GM15510 (cell line): ENCODE measurements at regions not wholly inside any gene's neighbourhood (a gene's known extent, or its start where the extent isn't known, plus 50 kb on each side); places are given as distances from the start of the nearest gene placed in this dataset.

Experiments used
- POLR2A ChIP-seq: IDR thresholded peaks from 3 replicates; pipeline ENCODE4 v1.6.1; 2011; ENCODE audit warnings: borderline replicate concordance; ENCODE audit not compliant: insufficient read length; ENCODE audit errors: extremely low read depth

DNA sequence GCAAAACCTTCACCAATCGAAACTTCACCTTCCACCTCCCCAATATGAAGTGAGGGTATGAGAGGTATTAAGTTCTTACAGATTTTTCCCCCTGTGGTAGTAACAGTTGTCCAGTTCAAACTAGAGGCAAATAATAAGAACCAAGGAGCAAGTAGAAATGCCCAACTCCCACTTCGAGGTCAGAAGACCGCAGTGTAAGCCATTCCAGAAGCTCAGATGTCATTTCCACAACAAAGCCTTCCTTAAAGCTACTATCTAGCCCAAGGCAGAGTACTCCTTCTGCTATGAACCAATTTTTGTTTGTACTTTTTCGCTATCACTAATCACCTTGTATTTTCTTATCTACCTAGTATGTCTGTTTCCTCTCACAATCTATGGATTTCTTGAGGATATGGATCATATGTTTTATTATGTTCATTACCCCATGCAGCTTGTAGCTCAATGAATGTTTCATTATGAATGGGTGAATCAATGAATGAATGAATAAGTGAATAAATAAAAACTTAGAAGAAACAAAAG lies 235.7 kb upstream of the KCNMB2 start:
- no peak for TF ChIP-seq POLR2A

- no peak for TF ChIP-seq POLR2A
These were observed 233.0 kb upstream of the KCNMB2 start for GRCh38 chr3:178302966-178303930.

GRCh38 chr3:178304758-178305467 lies 231.3 kb upstream of the KCNMB2 start:
- TF ChIP-seq POLR2A: no peak

DNA sequence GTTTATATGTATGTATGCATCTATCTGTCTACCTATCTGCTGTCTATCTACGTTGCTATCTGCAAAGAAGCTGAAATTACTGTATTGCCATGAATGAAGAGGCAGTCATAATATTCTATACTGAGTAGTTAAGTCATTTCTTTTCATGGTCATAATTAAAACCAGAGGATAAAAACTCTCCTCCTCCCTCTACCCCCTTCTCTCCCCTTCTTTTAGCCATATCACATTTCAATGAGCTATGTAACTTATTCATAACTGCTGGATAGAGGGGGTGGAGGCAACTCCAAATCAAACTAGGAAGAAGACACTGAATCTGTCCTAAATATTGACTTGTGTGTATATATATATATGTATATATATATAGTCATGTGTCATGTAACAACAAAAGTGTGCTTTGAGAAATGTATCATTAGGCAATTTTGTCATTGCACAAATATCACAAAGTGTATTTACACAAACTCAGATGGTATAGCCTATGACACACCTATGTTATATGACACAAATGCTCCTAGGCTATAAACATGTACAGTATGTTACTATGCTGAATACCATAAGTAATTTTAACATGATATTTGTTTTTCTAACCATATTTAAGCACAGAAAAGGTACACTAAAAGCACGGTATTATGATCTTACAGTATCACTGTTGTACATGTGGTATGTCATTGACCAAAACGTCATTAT lies 229.7 kb upstream of the KCNMB2 start:
- no peak for TF ChIP-seq POLR2A

GRCh38 chr3:178308771-178309170 lies 227.5 kb upstream of the KCNMB2 start:
- TF ChIP-seq POLR2A: no peak

GRCh38 chr3:178310949-178311348 lies 225.3 kb upstream of the KCNMB2 start:
- no peak for TF ChIP-seq POLR2A

DNA sequence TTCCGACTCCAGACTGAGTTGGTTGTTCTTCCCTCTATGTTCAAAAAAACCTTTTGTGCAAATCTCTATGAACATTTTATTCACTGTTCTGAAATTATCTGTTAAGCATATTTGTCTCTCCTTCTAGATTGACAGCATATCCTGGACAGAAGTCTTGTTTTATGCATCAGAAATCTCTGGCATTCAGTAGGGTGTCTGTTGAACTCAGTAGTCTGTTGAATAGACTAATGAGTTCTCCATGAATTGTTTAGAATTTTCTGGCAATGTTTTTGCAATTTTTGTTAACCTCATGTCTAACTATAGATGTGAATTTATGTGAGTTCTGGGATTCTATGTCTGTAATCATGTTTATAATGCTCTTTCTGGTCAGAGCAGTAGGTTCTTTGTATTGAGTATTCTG lies 222.5 kb upstream of the KCNMB2 start:
- no peak for TF ChIP-seq POLR2A

DNA sequence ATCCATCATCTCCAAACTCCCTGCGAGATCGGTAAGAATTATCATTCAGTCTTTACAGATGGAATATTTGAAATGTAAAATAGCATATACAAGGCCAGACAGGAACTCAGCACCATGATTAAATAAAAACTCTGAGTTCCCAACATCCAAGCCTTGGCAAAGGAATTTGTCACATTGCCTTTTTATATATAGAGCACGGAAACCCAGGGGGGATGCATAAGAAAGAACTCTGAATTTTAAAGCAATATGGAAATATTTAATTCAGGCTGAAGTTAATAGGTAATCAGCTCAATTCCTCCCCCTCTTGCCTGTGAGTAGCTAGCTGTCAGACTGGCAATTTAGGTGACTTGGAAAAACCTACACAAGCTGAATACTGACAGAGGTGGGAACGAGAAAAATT lies 217.9 kb upstream of the KCNMB2 start:
- no peak for TF ChIP-seq POLR2A

DNA sequence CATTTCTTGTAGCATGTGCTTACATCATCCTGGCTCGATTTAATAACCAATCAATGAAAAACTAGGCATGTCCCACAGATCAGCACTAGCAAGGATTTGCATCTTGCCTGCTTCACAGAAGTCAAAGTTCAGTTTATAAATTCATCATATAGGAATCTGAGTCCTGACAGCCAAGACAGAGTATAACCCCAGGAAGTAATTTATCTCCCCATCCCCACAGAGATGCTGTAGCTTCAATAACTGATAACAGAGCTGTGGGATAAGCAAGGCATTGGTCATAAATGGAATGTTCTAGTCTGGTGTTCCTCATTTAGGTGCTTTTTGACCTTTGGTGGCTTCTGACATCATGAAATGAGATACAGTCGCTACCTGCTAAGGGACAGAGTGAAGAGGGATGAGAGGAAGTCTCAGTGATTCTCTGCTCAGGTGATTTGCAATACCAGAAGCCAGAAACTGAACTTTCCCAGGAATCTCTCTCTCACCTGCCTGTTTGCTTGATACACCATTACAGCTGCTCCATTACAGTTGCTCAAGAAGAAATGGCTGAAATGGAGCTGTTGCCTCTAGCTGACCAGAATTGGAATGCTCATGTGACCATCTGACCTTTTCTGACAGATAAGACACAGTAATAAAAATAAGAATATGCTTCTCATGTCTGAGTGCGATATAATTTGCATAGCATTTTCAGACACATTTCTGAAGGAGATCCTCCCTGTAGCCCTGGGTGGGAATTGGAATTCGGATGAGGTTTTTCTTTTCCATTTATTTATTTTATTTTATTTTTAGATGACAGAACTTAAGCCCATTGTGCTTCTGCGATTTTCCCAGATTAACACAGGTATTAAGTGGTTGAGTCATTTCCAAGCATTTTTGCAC lies 217.1 kb upstream of the KCNMB2 start:
- TF ChIP-seq POLR2A: no peak

GRCh38 chr3:178320456-178321351 lies 215.5 kb upstream of the KCNMB2 start:
- no peak for TF ChIP-seq POLR2A

GRCh38 chr3:178324356-178324755 lies 211.9 kb upstream of the KCNMB2 start:
- TF ChIP-seq POLR2A: no peak

GRCh38 chr3:178325330-178325729 lies 210.9 kb upstream of the KCNMB2 start:
- TF ChIP-seq POLR2A: no peak

DNA sequence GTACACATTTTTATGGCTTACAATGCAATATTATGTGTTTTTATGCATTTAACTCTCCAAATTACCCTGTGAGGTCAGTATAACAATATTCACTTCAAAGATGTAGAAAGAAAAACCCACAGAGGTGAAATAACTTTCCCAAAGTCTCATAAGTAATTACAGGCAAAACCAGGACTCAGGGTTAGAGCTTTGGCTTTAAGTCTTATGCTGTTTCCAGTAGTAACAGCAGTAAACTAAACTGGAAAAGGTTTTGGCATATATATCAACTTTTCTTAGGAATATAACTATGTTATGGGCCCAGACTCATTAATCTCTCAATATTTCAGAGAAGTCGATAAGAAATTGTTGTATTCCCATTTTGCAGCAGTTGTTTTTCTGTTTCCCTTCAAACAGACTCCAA lies 206.3 kb upstream of the KCNMB2 start:
- no peak for TF ChIP-seq POLR2A
